ENCODE measurements at regions not wholly inside any gene's neighbourhood (a gene's known extent, or its start where the extent isn't known, plus 50 kb on each side); places are given as distances from the start of the nearest gene placed in this dataset.
"Not testable (repeated sequence)": the region's sequence is repeated elsewhere in the genome, so short reads cannot be mapped to it uniquely, and the experiment has no call there.

GRCh38 chr7:145718129-145718528 lies 398.5 kb upstream of the CNTNAP2 start:
- Histone ChIP-seq H3K4me1 (ENCODE audit: control insufficient read depth in 5 of 5, insufficient read depth in 5 of 5, low read length in 5 of 5) (no peaks in the 10 kb centered on the region), H3K27me3 (ENCODE audit: control insufficient read depth in 3 of 3, insufficient read depth in 3 of 3, low read length in 2 of 3) (no peaks in the 10 kb centered on the region), H3K27ac (ENCODE audit: low read depth in 1 of 2, low read length in 1 of 2) (no peak overlapping the region), H3K4me3 (no peak overlapping the region), H3K9me3 (ENCODE audit: control insufficient read depth in 4 of 4, insufficient read depth in 3 of 4, low read length in 3 of 4) (peaks cover 0 to 8% (median 0%) of the 10 kb centered on the region in 4 donors), H3K9ac (ENCODE audit: insufficient read depth in 1 of 2, low read length in 2 of 2) (no peak overlapping the region), H3K36me3 (ENCODE audit: control insufficient read depth in 4 of 4, insufficient read depth in 4 of 4, low read length in 4 of 4) (no peaks in the 10 kb centered on the region)
- no peak for DNase-seq
- no peak for ATAC-seq (ENCODE audit: insufficient read depth, low FRiP score)
- WGBS, 2 donors = 51 to 61% methylated on average over 2 of the region's 2 CpGs
- TF ChIP-seq CTCF (IDR thresholded peaks at IDR 0.05; ENCODE audit: control extremely low read depth, extremely low read depth) = no peak

- Histone ChIP-seq H3K4me3 (no peak overlapping the region), H3K27ac (ENCODE audit: low read depth in 1 of 2, low read length in 1 of 2) (no peak overlapping the region), H3K9me3 (ENCODE audit: control insufficient read depth in 4 of 4, insufficient read depth in 3 of 4, low read length in 3 of 4) (peaks cover 0 to 2% (median 0%) of the 10 kb centered on the region in 4 donors), H3K4me1 (ENCODE audit: control insufficient read depth in 5 of 5, insufficient read depth in 5 of 5, low read length in 5 of 5) (no peaks in the 10 kb centered on the region), H3K27me3 (ENCODE audit: control insufficient read depth in 3 of 3, insufficient read depth in 3 of 3, low read length in 2 of 3) (no peaks in the 10 kb centered on the region), H3K36me3 (ENCODE audit: control insufficient read depth in 4 of 4, insufficient read depth in 4 of 4, low read length in 4 of 4) (no peaks in the 10 kb centered on the region), H3K9ac (ENCODE audit: insufficient read depth in 1 of 2, low read length in 2 of 2) (no peak overlapping the region)
- 73 to 75% methylated on average over 3 of the region's 3 CpGs for WGBS, 2 donors
- DNase-seq (no peak), ATAC-seq (ENCODE audit: insufficient read depth, low FRiP score) (no peak)
- no peak for TF ChIP-seq CTCF (IDR thresholded peaks at IDR 0.05; ENCODE audit: control extremely low read depth, extremely low read depth)
These were observed 416.1 kb upstream of the CNTNAP2 start for GRCh38 chr7:145700488-145700887.

GRCh38 chr7:145698526-145699262 lies 417.9 kb upstream of the CNTNAP2 start:
- Histone ChIP-seq H3K4me3 (no peak overlapping the region), H3K27ac (ENCODE audit: low read depth in 1 of 2, low read length in 1 of 2) (no peak overlapping the region)
- WGBS, 2 donors = 86 to 88% methylated on average over 6 of the region's 6 CpGs

GRCh38 chr7:145697412-145698107 lies 419.0 kb upstream of the CNTNAP2 start:
- not testable (repeated sequence) for DNase-seq; H3K4me3 ChIP-seq; H3K36me3 ChIP-seq (ENCODE audit: control insufficient read depth in 4 of 4, insufficient read depth in 4 of 4, low read length in 4 of 4); H3K4me1 ChIP-seq (ENCODE audit: control insufficient read depth in 5 of 5, insufficient read depth in 5 of 5, low read length in 5 of 5); H3K27me3 ChIP-seq (ENCODE audit: control insufficient read depth in 3 of 3, insufficient read depth in 3 of 3, low read length in 2 of 3); H3K9me3 ChIP-seq (ENCODE audit: control insufficient read depth in 4 of 4, insufficient read depth in 3 of 4, low read length in 3 of 4); H3K27ac ChIP-seq (ENCODE audit: low read depth in 1 of 2, low read length in 1 of 2); H3K9ac ChIP-seq (ENCODE audit: insufficient read depth in 1 of 2, low read length in 2 of 2); ATAC-seq (ENCODE audit: insufficient read depth, low FRiP score)
- 95 to 96% methylated on average over 33 to 49 of the region's 49 CpGs for WGBS, 2 donors

More at GRCh38 chr7:145698526-145699262, 417.9 kb upstream of the CNTNAP2 start:
- no peak for ATAC-seq (ENCODE audit: insufficient read depth, low FRiP score)
- Histone ChIP-seq H3K9ac (ENCODE audit: insufficient read depth in 1 of 2, low read length in 2 of 2) (no peak overlapping the region), H3K9me3 (ENCODE audit: control insufficient read depth in 4 of 4, insufficient read depth in 3 of 4, low read length in 3 of 4) (peaks cover 0 to 2% (median 0%) of the 10 kb centered on the region in 4 donors), H3K27me3 (ENCODE audit: control insufficient read depth in 3 of 3, insufficient read depth in 3 of 3, low read length in 2 of 3) (no peaks in the 10 kb centered on the region), H3K36me3 (ENCODE audit: control insufficient read depth in 4 of 4, insufficient read depth in 4 of 4, low read length in 4 of 4) (no peaks in the 10 kb centered on the region), H3K4me1 (ENCODE audit: control insufficient read depth in 5 of 5, insufficient read depth in 5 of 5, low read length in 5 of 5) (no peaks in the 10 kb centered on the region)
- no peak for TF ChIP-seq CTCF (IDR thresholded peaks at IDR 0.05; ENCODE audit: control extremely low read depth, extremely low read depth)
- no peak for DNase-seq

Data from lung (tissue), 11 donors.